GM18502 (cell line): ENCODE measurements at regions not wholly inside any gene's neighbourhood (a gene's known extent, or its start where the extent isn't known, plus 50 kb on each side); places are given as distances from the start of the nearest gene placed in this dataset.

Experiments
- ATAC-seq: cut with Tn5 transposase; IDR thresholded peaks from one replicate; pipeline ENCODE4 v1.9.1; 2021; ENCODE audit warnings: mild to moderate bottlenecking; ENCODE audit not compliant: unreplicated experiment, poor library complexity

GRCh38 chr3:67832817-67833216 is 178.4 kb upstream of the SUCLG2 start:
- no peak for ATAC-seq

- no peak for ATAC-seq
Measured at GRCh38 chr3:67831262-67831661, 176.8 kb upstream of the SUCLG2 start.

GRCh38 chr3:67828486-67829010 is 174.1 kb upstream of the SUCLG2 start:
- ATAC-seq: no peak

GRCh38 chr3:67821135-67821534 is 166.7 kb upstream of the SUCLG2 start:
- ATAC-seq: no peak

GRCh38 chr3:67819447-67819846 is 165.0 kb upstream of the SUCLG2 start:
- no peak for ATAC-seq

- no peak for ATAC-seq
Measured at GRCh38 chr3:67809370-67809935, 155.0 kb upstream of the SUCLG2 start.

GRCh38 chr3:67808906-67809305 is 154.5 kb upstream of the SUCLG2 start:
- no peak for ATAC-seq

- no peak for ATAC-seq
Measured at GRCh38 chr3:67804578-67804977, 150.2 kb upstream of the SUCLG2 start.

- ATAC-seq: no peak
Measured at GRCh38 chr3:67804089-67804488, 149.7 kb upstream of the SUCLG2 start.

- ATAC-seq: no peak
Measured at GRCh38 chr3:67798412-67798811, 144.0 kb upstream of the SUCLG2 start.

- ATAC-seq: no peak
Measured at GRCh38 chr3:67791620-67792019, 137.2 kb upstream of the SUCLG2 start.

- peak; percentile 95 for ATAC-seq
Measured at GRCh38 chr3:67790043-67790442, 135.6 kb upstream of the SUCLG2 start.

- ATAC-seq: no peak
Measured at GRCh38 chr3:67788396-67788795, 134.0 kb upstream of the SUCLG2 start.

- ATAC-seq: no peak
Measured at GRCh38 chr3:67783281-67784250, 129.2 kb upstream of the SUCLG2 start.

GRCh38 chr3:67781871-67782270 is 127.5 kb upstream of the SUCLG2 start:
- no peak for ATAC-seq

GRCh38 chr3:67781218-67781617 is 126.8 kb upstream of the SUCLG2 start:
- no peak for ATAC-seq

GRCh38 chr3:67774676-67775075 is 120.3 kb upstream of the SUCLG2 start:
- ATAC-seq: no peak

- no peak for ATAC-seq
Measured at GRCh38 chr3:67765575-67765974, 111.2 kb upstream of the SUCLG2 start.

GRCh38 chr3:67745296-67745695 is 90.9 kb upstream of the SUCLG2 start:
- no peak for ATAC-seq

- ATAC-seq: no peak
Measured at GRCh38 chr3:67744699-67745098, 90.3 kb upstream of the SUCLG2 start.

- no peak for ATAC-seq
Measured at GRCh38 chr3:67739851-67740250, 85.4 kb upstream of the SUCLG2 start.
